Lower lobe of right lung (tissue), 2 donors: ENCODE measurements at regions not wholly inside any gene's neighbourhood (a gene's known extent, or its start where the extent isn't known, plus 50 kb on each side); places are given as distances from the start of the nearest gene placed in this dataset.

Source experiments
- ATAC-seq, 2 donors: fragments of 200-7000 bp; cut with Tn5 transposase; one replicate each; pipeline ENCODE4 v1.9.1; 2020 to 2022; ENCODE audit warnings: mild to moderate bottlenecking in 2 of 2, moderate library complexity in 2 of 2
- DNase-seq: peaks from one replicate; pipeline ENCODE4 v3.0.0-alpha.2; 2020
- H3K27ac ChIP-seq: fragments of 200-600 bp; one replicate; pipeline ENCODE4 v1.8.0; 2022
- H3K27me3 ChIP-seq: fragments of 200-600 bp; one replicate; pipeline ENCODE4 v1.8.0; 2022; ENCODE audit warnings: low read depth
- H3K36me3 ChIP-seq: fragments of 200-600 bp; one replicate; pipeline ENCODE4 v1.8.0; 2022; ENCODE audit warnings: mild to moderate bottlenecking
- H3K4me1 ChIP-seq: fragments of 200-600 bp; one replicate; pipeline ENCODE4 v1.8.0; 2022
- H3K4me3 ChIP-seq: fragments of 200-600 bp; one replicate; pipeline ENCODE4 v1.8.0; 2022; ENCODE audit warnings: mild to moderate bottlenecking
- H3K9me3 ChIP-seq: fragments of 200-600 bp; one replicate; pipeline ENCODE4 v1.8.0; 2022
- intact Hi-C: fragments of 100-400 bp; cut with DNase I; formaldehyde crosslinking; loops from one replicate; pipeline ENCODE4 v1.11.0; 2022
- TF ChIP-seq, protein P1 (sequence below): fragments of 200-600 bp; IDR thresholded peaks from one replicate; pipeline ENCODE4 v1.8.0; 2022; ENCODE audit warnings: antibody characterized with exemption, mild to moderate bottlenecking
- donor health status: DM: no; HTN: yes; CAD: no; lungs with severe emphysema.

DNA sequence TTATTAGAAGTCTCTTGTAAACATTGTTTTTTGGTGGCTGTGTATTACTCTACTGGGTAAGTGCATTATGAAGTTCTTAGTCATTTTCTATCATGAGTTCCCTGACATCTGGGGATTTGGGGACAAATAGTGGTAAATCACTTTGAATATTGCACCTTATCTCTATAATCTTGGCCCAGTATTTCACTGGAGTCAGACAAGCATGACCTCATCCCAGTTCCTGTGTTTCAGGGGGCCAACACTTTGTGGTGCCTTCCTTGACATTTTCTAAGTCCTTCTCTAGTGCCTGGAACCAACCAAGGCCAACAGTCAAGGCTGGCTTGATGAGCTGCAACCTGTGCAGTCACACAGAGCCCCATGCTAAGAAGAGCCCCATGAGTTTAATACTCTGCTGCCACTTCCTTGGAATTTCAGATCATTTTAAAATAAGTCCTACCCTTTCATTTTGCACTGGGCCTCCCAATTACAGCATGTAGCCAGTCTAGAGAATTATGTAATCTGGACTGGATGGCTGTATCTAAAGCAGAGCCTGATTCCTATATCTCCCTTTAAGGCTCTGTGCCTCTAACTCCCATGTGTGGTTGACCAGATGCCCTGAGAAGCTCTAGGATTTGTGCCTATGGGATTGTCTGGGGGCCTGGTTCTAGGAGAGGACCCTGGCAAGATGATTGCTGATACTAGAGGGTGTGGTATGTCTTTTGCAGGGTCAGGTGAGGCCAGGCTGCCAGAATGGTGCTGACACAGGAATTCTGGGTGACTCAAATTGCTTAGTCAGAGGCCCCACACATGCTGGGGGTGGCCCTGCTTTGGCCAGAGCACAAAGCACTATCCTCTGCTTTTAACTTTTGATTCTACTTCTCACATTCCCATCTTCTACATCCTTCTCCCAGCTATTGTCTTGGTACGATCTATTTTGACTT, 319.6 kb upstream of the TBC1D5 start:
- no peaks in the 10 kb centered on the region for H3K9me3 ChIP-seq
- DNase-seq (no peak), ATAC-seq (no peak)
- H3K4me3 ChIP-seq: no peak overlapping the region
- TF ChIP-seq, protein P1, sequence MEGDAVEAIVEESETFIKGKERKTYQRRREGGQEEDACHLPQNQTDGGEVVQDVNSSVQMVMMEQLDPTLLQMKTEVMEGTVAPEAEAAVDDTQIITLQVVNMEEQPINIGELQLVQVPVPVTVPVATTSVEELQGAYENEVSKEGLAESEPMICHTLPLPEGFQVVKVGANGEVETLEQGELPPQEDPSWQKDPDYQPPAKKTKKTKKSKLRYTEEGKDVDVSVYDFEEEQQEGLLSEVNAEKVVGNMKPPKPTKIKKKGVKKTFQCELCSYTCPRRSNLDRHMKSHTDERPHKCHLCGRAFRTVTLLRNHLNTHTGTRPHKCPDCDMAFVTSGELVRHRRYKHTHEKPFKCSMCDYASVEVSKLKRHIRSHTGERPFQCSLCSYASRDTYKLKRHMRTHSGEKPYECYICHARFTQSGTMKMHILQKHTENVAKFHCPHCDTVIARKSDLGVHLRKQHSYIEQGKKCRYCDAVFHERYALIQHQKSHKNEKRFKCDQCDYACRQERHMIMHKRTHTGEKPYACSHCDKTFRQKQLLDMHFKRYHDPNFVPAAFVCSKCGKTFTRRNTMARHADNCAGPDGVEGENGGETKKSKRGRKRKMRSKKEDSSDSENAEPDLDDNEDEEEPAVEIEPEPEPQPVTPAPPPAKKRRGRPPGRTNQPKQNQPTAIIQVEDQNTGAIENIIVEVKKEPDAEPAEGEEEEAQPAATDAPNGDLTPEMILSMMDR: no peak
- intact Hi-C loops: no loop called here
- no peak overlapping the region for H3K27ac ChIP-seq
- no peaks in the 10 kb centered on the region for H3K27me3 ChIP-seq
- no peaks in the 10 kb centered on the region for H3K4me1 ChIP-seq
- no peaks in the 10 kb centered on the region for H3K36me3 ChIP-seq

DNA sequence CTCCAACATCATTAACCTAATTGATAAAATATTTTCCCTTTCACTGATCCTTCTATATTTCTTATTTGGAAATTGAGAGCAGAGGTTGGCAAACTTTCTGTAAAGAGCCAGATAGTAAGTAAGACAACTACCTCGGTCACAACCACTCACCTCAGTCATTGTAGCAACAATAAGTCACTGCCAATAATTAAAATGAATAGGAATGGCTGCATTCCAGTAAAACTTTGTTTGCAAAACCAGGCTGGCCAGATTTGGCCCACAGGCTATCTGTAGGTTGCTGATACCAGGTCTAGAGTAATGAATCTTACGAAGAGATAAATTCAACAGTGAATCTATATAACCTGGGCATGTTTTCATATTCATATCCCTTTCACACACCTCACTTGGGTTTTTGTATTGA, 316.2 kb upstream of the TBC1D5 start:
- no peaks in the 10 kb centered on the region for H3K36me3 ChIP-seq
- TF ChIP-seq, protein P1: no peak
- H3K27ac ChIP-seq: no peak overlapping the region
- no peaks in the 10 kb centered on the region for H3K4me1 ChIP-seq
- H3K27me3 ChIP-seq: no peaks in the 10 kb centered on the region
- H3K4me3 ChIP-seq: no peak overlapping the region
- DNase-seq (no peak), ATAC-seq (no peak)
- intact Hi-C loops: no loop called here
- no peaks in the 10 kb centered on the region for H3K9me3 ChIP-seq

DNA sequence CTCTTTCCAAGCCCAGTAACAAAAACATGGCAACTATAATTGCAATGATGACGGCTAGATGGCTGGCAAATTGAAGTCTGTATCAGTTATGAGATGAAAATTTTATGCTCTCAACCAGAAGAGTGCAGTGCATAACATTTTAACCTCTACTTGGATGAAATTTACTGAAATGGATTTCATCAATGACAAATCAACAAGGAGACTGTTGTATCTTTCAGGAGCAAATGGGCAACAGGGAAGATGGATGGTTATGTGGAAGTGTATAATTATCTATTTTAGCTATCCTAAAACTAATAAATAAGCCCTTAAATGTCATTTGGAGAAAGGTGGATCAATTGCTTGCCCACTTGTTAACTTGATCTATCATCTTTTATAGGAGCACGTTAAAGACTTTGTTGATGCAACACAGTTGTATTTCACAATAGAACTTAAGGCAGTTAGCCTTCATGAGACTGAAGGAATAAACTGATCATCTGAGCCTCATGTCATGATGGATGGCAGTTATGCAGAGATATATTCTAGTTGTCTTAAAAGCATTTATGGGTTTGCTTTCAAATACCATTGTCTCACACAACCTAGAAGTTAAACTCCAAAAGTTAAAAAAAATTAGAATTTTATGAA, 315.1 kb upstream of the TBC1D5 start:
- Histone ChIP-seq H3K27ac (no peak overlapping the region), H3K27me3 (no peaks in the 10 kb centered on the region), H3K9me3 (no peaks in the 10 kb centered on the region), H3K4me1 (no peaks in the 10 kb centered on the region), H3K36me3 (no peaks in the 10 kb centered on the region), H3K4me3 (no peak overlapping the region)
- TF ChIP-seq, protein P1: no peak
- ATAC-seq (no peak), DNase-seq (no peak)
- intact Hi-C loops: no loop called here

DNA sequence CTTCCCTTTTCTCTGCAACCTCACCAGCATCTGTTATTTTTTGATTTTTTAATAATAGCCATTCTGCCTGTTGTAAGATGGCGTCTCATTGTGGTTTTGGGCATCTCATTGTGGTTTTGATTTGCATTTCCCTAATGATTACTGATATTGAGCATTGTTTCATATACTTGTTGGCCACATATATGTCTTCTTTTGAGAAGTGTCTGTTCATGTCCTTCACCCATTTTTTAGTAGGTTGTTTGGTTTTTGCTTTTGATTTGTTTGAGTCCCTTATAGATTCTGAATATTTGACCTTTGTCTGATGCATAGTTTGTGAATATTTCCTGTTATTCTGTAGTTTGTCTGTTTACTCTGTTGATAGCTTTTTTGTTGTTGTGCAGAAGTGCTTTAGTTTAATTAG, 312.2 kb upstream of the TBC1D5 start:
- H3K27me3 ChIP-seq: no peaks in the 10 kb centered on the region

DNA sequence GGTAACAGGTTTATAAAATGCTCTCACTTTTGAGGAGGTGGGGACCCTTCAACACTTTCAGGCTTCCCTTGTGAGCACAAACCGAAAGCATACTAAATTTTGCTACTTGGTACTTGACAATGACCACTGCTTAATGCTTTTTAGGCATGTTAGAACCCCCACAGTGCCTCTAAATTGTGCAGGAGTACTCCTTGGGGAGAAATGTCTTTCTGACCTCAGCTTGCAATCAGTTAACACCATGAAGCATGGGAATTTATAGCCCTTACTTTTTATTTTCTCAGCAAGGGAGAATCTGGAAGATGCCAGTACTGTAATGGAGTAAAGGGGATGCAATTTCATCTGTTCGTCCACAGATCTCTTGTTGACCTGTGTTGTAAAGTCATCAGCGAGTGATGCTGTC, 308.9 kb upstream of the TBC1D5 start:
- ATAC-seq: no peak
- TF ChIP-seq, protein P1: no peak
- intact Hi-C loops: no loop called here

More for the DNA sequence above, 312.2 kb upstream of the TBC1D5 start:
- intact Hi-C loops: no loop called here
- Histone ChIP-seq H3K9me3 (no peaks in the 10 kb centered on the region), H3K4me3 (no peak overlapping the region), H3K36me3 (no peaks in the 10 kb centered on the region), H3K4me1 (no peaks in the 10 kb centered on the region), H3K27ac (no peak overlapping the region)
- DNase-seq: no peak
- TF ChIP-seq, protein P1: no peak
- no peak for ATAC-seq

More for the DNA sequence above, 308.9 kb upstream of the TBC1D5 start:
- Histone ChIP-seq H3K4me1 (no peaks in the 10 kb centered on the region), H3K4me3 (no peak overlapping the region), H3K36me3 (no peaks in the 10 kb centered on the region), H3K9me3 (no peaks in the 10 kb centered on the region), H3K27ac (no peak overlapping the region), H3K27me3 (no peaks in the 10 kb centered on the region)
- no peak for DNase-seq
